ENCODE measurements at regions not wholly inside any gene's neighbourhood (a gene's known extent, or its start where the extent isn't known, plus 50 kb on each side); places are given as distances from the start of the nearest gene placed in this dataset.

GRCh38 chr4:101678180-101678579 lies 112.3 kb upstream of the BANK1 start:
- TF ChIP-seq CTCF (conservative IDR thresholded peaks at IDR 0.05; ENCODE audit: low read depth, low read length): no peak
- DNase-seq (ENCODE audit: low read depth): no peak
- H3K4me3 ChIP-seq (ENCODE audit: low read depth, low read length): no peak overlapping the region

GRCh38 chr4:101670897-101671296 lies 119.6 kb upstream of the BANK1 start:
- DNase-seq (ENCODE audit: low read depth): no peak
- H3K4me3 ChIP-seq (ENCODE audit: low read depth, low read length): no peak overlapping the region
- no peak for TF ChIP-seq CTCF (conservative IDR thresholded peaks at IDR 0.05; ENCODE audit: low read depth, low read length)

GRCh38 chr4:101670370-101670769 lies 120.2 kb upstream of the BANK1 start:
- no peak for DNase-seq (ENCODE audit: low read depth)
- H3K4me3 ChIP-seq (ENCODE audit: low read depth, low read length): no peak overlapping the region
- TF ChIP-seq CTCF (conservative IDR thresholded peaks at IDR 0.05; ENCODE audit: low read depth, low read length): no peak

- no peak for DNase-seq (ENCODE audit: low read depth)
- TF ChIP-seq CTCF (conservative IDR thresholded peaks at IDR 0.05; ENCODE audit: low read depth, low read length): no peak
- H3K4me3 ChIP-seq (ENCODE audit: low read depth, low read length): no peak overlapping the region
Observed at GRCh38 chr4:101669832-101670188, 120.7 kb upstream of the BANK1 start.

- no peak for TF ChIP-seq CTCF (conservative IDR thresholded peaks at IDR 0.05; ENCODE audit: low read depth, low read length)
- no peak for DNase-seq (ENCODE audit: low read depth)
- H3K4me3 ChIP-seq (ENCODE audit: low read depth, low read length): no peak overlapping the region
Observed at GRCh38 chr4:101669138-101669831, 121.2 kb upstream of the BANK1 start.

- no peak for DNase-seq (ENCODE audit: low read depth)
- TF ChIP-seq CTCF (conservative IDR thresholded peaks at IDR 0.05; ENCODE audit: low read depth, low read length): no peak
- no peak overlapping the region for H3K4me3 ChIP-seq (ENCODE audit: low read depth, low read length)
Observed at GRCh38 chr4:101667348-101667747, 123.2 kb upstream of the BANK1 start.

- no peak for DNase-seq (ENCODE audit: low read depth)
- H3K4me3 ChIP-seq (ENCODE audit: low read depth, low read length): no peak overlapping the region
- TF ChIP-seq CTCF (conservative IDR thresholded peaks at IDR 0.05; ENCODE audit: low read depth, low read length): no peak
Observed at GRCh38 chr4:101660607-101661006, 129.9 kb upstream of the BANK1 start.
